KMS-11 (cell line): ENCODE measurements at regions not wholly inside any gene's neighbourhood (a gene's known extent, or its start where the extent isn't known, plus 50 kb on each side); places are given as distances from the start of the nearest gene placed in this dataset.

Experiments
- H2AFZ ChIP-seq: fragments of 200-600 bp; sonication (generic); 2 replicates; pipeline ENCODE4 v1.6.1; 2016; ENCODE audit warnings: antibody characterized with exemption, mixed run types, low read depth
- H3K27ac ChIP-seq: fragments of 200-600 bp; sonication (generic); 2 replicates; pipeline ENCODE4 v1.6.1; 2016; ENCODE audit warnings: mild to moderate bottlenecking, mixed run types
- H3K27me3 ChIP-seq: fragments of 200-600 bp; sonication (generic); 2 replicates; pipeline ENCODE4 v1.6.1; 2017; ENCODE audit warnings: mild to moderate bottlenecking, low read depth, mixed run types, moderate library complexity; ENCODE audit not compliant: insufficient read depth
- H3K36me3 ChIP-seq: fragments of 200-600 bp; sonication (generic); 2 replicates; pipeline ENCODE4 v1.6.1; 2017; ENCODE audit warnings: mild to moderate bottlenecking, mixed run types; ENCODE audit not compliant: insufficient read depth
- H3K4me1 ChIP-seq: fragments of 200-600 bp; sonication (generic); 2 replicates; pipeline ENCODE4 v1.6.1; 2016; ENCODE audit warnings: mild to moderate bottlenecking, low read depth, mixed run types; ENCODE audit not compliant: poor library complexity, severe bottlenecking
- H3K4me2 ChIP-seq: fragments of 200-600 bp; sonication (generic); 2 replicates; pipeline ENCODE4 v1.7.0; 2016; ENCODE audit warnings: mild to moderate bottlenecking, mixed run types
- H3K4me3 ChIP-seq: fragments of 200-600 bp; sonication (generic); IDR thresholded peaks from 2 replicates; pipeline ENCODE4 v1.6.1; 2017; ENCODE audit warnings: low read depth, low read length, mixed read lengths; ENCODE audit not compliant: insufficient read depth
- H3K79me2 ChIP-seq: fragments of 200-600 bp; sonication (generic); 2 replicates; pipeline ENCODE4 v1.6.1; 2016; ENCODE audit warnings: low read depth, mixed run types; ENCODE audit not compliant: insufficient read depth
- H3K9ac ChIP-seq: fragments of 200-600 bp; sonication (generic); 2 replicates; pipeline ENCODE4 v1.6.1; 2016; ENCODE audit warnings: mild to moderate bottlenecking, mixed run types
- H4K20me1 ChIP-seq: fragments of 200-600 bp; sonication (generic); 2 replicates; pipeline ENCODE4 v1.6.1; 2016; ENCODE audit warnings: mild to moderate bottlenecking, mixed run types; ENCODE audit not compliant: insufficient read depth
- TF ChIP-seq, protein P1 (sequence below): fragments of 200-600 bp; sonication (generic); conservative IDR thresholded peaks from 2 replicates; pipeline ENCODE4 v1.6.1; 2017; ENCODE audit warnings: low read depth, mild to moderate bottlenecking, antibody characterized with exemption, low read length, moderate library complexity, mixed read lengths

DNA sequence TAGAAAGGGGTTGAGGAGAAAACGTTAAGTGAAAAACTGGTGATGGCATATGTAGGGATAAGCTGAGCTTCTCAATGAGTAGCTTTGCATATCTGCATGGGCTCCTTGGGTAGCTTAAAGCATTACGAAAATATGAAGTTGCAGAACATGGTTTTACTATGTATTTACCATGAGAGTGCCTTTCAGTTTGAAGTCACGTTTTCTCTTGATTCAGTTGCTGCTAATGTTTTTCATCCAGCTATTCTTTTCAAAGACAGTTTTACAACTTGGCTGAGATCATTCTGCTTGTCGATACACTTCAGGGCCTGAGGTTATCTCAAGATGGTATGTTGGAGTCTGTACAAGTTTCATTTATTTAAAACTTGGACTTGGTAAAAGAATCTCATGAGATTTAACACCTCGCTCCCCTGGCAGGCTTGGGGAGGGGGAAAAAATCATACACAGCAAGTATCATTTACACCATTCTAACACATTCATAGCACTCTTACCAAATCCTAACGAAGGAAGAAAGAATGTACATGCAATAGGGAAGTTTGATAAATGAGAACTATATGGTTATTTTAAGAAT lies 103.3 kb upstream of the CMC1 start:
- TF ChIP-seq, protein P1, sequence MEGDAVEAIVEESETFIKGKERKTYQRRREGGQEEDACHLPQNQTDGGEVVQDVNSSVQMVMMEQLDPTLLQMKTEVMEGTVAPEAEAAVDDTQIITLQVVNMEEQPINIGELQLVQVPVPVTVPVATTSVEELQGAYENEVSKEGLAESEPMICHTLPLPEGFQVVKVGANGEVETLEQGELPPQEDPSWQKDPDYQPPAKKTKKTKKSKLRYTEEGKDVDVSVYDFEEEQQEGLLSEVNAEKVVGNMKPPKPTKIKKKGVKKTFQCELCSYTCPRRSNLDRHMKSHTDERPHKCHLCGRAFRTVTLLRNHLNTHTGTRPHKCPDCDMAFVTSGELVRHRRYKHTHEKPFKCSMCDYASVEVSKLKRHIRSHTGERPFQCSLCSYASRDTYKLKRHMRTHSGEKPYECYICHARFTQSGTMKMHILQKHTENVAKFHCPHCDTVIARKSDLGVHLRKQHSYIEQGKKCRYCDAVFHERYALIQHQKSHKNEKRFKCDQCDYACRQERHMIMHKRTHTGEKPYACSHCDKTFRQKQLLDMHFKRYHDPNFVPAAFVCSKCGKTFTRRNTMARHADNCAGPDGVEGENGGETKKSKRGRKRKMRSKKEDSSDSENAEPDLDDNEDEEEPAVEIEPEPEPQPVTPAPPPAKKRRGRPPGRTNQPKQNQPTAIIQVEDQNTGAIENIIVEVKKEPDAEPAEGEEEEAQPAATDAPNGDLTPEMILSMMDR = no peak
- no peaks in the 10 kb centered on the region for H3K79me2 ChIP-seq
- H3K4me1 ChIP-seq = no peaks in the 10 kb centered on the region
- H4K20me1 ChIP-seq = no peaks in the 10 kb centered on the region
- no peak overlapping the region for H3K4me2 ChIP-seq
- H3K9ac ChIP-seq = no peak overlapping the region
- no peak overlapping the region for H3K4me3 ChIP-seq
- H3K27ac ChIP-seq = no peak overlapping the region
- H2AFZ ChIP-seq = no peak overlapping the region
- H3K27me3 ChIP-seq = no peaks in the 10 kb centered on the region
- no peaks in the 10 kb centered on the region for H3K36me3 ChIP-seq

DNA sequence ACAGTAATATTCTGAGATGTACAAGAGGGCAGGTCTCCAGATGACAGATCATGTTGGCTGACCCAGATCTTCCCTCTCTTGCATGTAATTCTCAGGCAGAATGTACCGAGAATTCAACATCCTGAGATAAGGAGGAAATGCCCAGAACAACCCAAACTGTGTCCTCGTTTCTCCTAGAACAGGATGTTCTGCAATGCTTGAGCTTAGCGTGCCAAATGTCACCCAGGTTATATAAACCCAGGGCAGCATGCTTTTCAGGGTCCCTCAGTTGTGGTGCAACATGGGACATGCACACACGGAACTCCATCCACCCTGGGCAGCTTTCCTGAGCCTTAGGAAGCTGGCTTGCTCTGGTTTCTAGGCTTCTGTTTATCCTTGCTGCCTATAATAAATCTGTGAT lies 102.1 kb upstream of the CMC1 start:
- H3K4me3 ChIP-seq = no peak overlapping the region
- H3K79me2 ChIP-seq = no peaks in the 10 kb centered on the region
- no peak overlapping the region for H3K9ac ChIP-seq
- H3K27ac ChIP-seq = no peak overlapping the region
- no peak overlapping the region for H2AFZ ChIP-seq
- no peaks in the 10 kb centered on the region for H4K20me1 ChIP-seq
- H3K4me2 ChIP-seq = no peak overlapping the region
- H3K4me1 ChIP-seq = no peaks in the 10 kb centered on the region
- no peaks in the 10 kb centered on the region for H3K36me3 ChIP-seq
- no peaks in the 10 kb centered on the region for H3K27me3 ChIP-seq
- TF ChIP-seq, protein P1 = no peak

DNA sequence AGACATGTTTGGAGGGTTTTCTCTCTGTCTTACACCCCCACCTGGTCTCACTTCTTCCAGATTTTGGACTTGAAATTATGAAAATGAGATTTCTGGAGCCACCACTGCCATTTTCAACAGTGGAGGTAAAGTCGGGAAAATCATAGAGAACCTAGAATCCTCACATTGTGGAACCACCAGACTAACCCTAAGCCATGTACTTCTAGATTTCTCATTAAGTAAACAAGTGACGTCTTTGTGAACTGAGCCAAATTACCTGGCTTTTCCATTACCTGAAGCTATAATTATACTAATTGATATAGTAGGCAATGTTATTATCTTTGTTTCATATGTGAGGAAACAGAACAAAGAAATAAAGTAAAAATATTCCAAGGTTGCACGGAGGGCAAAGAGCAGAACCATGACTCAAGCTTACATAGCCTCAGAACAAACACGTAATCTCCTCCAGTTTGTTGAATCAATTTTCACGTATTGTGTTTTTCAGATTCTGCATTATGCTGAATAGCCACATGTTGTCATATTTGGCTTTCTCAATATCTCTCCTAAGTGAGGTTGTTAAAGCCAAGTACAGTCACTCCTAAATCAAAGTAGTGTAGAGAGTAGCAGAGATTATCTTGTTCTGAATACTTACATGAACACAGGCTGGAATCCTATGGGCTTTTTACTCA lies 101.3 kb upstream of the CMC1 start:
- Histone ChIP-seq H3K79me2 (no peaks in the 10 kb centered on the region), H3K4me1 (no peaks in the 10 kb centered on the region), H3K27me3 (no peaks in the 10 kb centered on the region), H3K4me3 (no peak overlapping the region), H3K4me2 (no peak overlapping the region), H3K9ac (no peak overlapping the region), H4K20me1 (no peaks in the 10 kb centered on the region), H2AFZ (no peak overlapping the region), H3K27ac (no peak overlapping the region), H3K36me3 (no peaks in the 10 kb centered on the region)
- TF ChIP-seq, protein P1 = no peak

DNA sequence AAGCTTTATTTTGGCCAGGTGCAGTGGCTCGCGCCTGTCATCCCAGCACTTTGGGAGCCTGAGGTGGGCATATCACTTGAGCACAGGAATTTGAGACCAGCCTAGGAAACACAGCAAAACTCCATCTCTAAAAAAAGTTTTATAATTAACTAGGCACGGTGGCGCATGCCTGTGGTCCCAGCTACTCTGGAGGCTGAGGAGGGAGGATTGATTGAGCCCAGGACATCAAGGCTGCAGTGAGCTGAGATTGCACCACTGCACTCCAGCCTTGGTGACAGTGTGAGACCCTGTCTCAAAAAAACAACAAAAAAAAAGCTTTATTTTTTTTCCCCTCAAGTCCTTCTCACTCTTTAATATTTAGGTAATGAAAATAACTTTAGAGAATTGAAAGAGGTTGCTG lies 100.8 kb upstream of the CMC1 start:
- Histone ChIP-seq H3K27me3 (no peaks in the 10 kb centered on the region), H3K9ac (no peak overlapping the region), H3K79me2 (no peaks in the 10 kb centered on the region), H3K4me2 (no peak overlapping the region), H3K36me3 (no peaks in the 10 kb centered on the region), H3K27ac (no peak overlapping the region), H2AFZ (no peak overlapping the region), H4K20me1 (no peaks in the 10 kb centered on the region), H3K4me3 (no peak overlapping the region), H3K4me1 (no peaks in the 10 kb centered on the region)
- TF ChIP-seq, protein P1 = no peak
